Fibroblast of villous mesenchyme (primary cell): ENCODE measurements at regions not wholly inside any gene's neighbourhood (a gene's known extent, or its start where the extent isn't known, plus 50 kb on each side); places are given as distances from the start of the nearest gene placed in this dataset.

ENCODE experiments used
- DNase-seq: peaks from one replicate; pipeline ENCODE4 v3.0.0-alpha.2; 2010; ENCODE audit warnings: low read depth
- H3K4me3 ChIP-seq: 2 replicates; pipeline ENCODE4 v1.5.1; 2011; ENCODE audit warnings: low read depth, mild to moderate bottlenecking, low read length
- TF ChIP-seq, protein P1 (sequence below): IDR thresholded peaks from 2 replicates; pipeline ENCODE4 v1.5.1; 2012; ENCODE audit warnings: low read depth, mild to moderate bottlenecking, low read length; ENCODE audit not compliant: insufficient read depth

DNA sequence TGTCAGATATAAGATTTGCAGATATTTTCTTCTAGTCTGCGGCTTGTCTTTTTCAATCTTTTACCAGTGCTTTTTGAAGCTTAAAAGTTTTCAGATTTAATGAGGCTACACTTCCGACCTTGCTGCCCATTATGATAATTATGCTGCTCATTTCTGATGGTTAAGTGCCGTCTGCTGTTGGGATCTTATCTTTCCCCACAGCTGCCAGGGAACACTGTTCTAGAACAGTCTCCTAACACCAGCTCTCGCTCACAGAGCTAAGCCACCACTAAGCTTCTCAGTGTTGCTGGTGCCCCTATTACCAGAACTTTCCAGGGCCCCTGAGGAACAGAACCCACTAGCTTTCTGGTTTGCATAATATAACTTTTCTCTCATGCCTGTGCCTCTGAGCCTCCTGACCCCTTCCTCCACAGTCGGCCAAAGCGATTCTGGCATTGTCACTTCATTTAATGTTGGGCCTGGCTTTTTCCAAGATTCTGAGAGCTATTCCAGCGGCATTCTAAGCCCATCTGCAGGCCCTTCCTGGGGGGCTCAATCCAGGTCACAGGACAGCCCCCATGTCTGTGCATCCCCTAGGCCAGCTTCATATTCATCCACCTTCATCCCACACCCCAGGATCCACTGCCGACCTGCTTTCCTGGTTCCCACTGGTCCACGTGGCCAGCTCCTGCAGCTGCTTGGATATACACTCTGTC is 237.0 kb downstream of the PTPRU start:
- DNase-seq, result no peak
- H3K4me3 ChIP-seq, result no peak overlapping the region
- TF ChIP-seq, protein P1, sequence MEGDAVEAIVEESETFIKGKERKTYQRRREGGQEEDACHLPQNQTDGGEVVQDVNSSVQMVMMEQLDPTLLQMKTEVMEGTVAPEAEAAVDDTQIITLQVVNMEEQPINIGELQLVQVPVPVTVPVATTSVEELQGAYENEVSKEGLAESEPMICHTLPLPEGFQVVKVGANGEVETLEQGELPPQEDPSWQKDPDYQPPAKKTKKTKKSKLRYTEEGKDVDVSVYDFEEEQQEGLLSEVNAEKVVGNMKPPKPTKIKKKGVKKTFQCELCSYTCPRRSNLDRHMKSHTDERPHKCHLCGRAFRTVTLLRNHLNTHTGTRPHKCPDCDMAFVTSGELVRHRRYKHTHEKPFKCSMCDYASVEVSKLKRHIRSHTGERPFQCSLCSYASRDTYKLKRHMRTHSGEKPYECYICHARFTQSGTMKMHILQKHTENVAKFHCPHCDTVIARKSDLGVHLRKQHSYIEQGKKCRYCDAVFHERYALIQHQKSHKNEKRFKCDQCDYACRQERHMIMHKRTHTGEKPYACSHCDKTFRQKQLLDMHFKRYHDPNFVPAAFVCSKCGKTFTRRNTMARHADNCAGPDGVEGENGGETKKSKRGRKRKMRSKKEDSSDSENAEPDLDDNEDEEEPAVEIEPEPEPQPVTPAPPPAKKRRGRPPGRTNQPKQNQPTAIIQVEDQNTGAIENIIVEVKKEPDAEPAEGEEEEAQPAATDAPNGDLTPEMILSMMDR, result no peak

DNA sequence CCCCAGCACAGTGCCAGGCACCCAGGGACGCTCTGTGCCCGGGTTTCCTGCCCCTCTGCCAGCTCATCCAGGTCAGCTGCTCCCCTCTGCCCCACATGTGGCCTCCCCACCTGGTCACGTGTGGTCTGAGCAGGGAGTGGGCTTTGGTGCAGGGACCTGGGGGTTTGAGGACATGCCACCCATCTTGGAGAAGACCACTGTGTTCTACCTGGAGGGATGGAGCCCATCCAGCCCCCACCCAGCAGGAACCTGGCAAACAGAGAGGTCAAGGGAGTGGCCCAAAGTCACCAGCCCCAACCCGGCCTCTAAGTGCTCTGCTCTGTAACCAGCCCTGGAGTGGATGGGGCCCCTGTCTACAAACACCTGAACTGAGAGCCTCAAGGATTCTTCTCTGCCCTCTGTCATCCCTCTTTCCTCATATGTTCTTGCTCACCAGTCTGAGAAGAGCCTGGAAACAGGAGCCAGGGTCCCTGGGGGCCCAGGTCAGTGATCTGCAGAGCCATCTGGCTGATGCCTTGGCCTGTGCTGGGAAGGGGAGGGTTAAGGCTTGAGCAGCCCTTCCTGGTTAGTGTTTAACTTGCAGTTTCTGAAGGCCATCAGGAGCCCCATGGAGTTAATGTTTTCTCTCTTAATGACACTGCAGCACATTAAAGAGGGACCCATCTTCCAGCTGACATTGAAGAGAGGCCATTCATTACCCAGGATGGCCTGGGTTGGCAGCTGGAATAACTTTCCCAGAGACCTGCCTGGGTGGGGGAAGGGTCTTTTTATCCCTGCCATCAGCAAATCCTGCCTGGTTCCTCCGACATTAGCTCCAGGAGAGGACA is 235.4 kb downstream of the PTPRU start:
- TF ChIP-seq, protein P1, result no peak
- no peak overlapping the region for H3K4me3 ChIP-seq
- DNase-seq, result no peak

DNA sequence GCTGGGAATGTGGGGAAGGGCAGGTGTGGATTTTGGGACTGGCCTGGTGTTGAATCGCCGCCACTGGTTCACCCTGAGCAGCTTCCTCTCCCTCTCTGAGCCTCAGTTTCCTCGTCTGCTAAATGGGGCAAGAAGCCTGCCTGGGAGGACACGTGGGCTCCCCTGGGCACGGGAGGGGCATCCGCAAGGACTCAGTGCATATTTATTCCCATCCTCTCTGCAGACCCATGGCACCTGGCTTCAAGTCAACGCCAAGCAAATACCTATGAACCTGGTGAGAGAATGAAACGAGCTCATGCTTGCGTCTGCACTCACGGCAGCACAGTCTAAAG is 234.4 kb downstream of the PTPRU start:
- no peak overlapping the region for H3K4me3 ChIP-seq
- TF ChIP-seq, protein P1, result no peak
- DNase-seq, result no peak

DNA sequence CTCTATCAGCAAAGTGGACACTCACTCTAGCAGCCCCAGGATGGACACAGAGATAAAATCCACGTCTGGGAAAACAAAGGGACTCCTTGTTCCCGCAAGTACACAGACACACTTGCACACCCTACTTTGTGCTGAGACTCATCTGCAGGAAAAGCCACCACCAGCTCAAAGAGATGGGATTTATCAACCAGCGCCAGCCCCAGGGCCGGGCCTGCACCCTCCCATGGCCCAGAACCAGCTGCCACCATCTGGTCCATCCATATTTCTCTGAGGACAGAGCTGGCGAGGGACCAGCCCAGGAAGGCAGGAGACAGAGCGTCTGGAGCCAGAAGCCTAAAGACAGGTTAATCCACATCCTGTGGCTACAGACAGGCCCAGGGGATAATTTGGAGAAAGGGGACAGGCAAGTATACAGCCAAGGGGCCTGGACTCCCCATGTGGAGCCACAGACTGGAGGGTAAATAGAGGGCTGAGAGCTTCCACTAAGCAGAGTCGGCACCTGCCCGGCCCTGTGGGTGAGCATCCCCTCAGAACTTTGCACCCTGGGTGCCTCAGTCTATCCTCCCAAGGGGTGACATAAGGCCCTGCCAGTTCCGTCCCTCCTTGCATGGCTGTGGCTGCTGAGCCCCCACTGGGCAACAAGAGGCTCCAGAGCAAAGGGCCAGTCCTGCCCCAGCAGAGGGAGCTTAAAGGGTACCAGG is 233.9 kb downstream of the PTPRU start:
- TF ChIP-seq, protein P1, result no peak
- H3K4me3 ChIP-seq, result no peak overlapping the region
- DNase-seq, result no peak

DNA sequence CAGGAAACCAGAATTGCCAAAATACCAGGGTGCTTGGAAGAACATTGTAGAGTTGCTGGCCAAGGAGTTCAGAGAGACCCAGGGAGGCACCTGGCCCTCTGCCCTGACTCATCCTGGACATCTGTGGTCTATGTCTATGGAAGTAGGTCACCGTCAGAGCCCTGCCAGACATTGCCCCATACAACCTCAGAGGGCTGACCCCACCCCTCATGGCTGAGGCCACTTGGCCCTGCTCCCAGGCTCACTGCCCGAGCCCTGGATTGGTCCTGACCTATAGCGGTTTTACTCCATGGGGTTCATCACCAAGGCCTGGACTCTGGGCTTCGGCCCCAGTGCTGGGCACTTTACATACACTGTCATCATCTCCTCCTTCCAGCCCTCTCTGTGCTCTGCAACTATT is 233.1 kb downstream of the PTPRU start:
- H3K4me3 ChIP-seq, result no peak overlapping the region
- no peak for DNase-seq
- TF ChIP-seq, protein P1, result no peak

DNA sequence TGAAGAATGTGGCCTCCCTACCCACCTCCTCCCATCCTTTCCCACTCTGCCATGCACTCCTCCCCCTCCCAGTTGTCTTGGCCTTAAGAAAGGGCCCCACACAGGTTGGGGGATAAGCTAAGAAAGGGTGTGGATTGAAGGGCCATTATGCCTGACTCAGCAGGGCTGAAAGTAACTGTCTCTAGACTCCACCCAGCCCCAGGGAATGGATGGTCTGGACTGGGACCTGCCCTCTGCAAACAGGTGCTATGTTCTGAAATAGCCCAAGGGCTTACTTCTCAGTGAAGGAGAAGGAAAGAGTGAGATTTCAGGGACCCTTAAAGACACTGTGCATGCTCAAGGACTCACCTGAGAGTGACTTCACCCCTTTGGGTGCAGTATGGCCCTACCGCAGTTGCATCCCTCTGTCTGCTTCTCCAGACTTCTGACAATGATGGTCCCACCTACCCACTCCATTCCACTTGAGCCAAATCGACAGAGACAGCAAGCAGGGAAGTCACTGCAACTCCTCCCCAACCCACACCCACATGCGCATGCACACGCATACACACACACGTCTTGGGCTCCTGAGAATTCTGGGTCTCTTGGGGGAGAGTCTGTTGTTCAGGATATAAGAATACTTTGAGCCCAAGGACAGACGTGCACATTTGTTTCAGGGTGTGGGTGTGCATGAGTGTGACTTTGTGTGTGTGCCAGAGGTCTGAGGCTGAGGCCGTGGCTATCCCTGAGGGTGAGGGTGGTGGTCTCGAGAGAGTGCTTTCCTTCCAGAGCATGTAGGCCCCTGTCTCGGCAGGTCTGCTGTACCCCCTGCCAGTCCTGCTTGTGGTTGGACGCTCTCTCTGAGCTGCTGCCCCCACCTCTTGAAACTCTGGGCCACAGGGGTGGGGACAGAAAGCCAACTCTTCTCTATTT is 231.9 kb downstream of the PTPRU start:
- H3K4me3 ChIP-seq, result no peak overlapping the region
- DNase-seq, result no peak
- TF ChIP-seq, protein P1, result no peak
